Endothelial cell of umbilical vein (primary cell): ENCODE measurements at regions not wholly inside any gene's neighbourhood (a gene's known extent, or its start where the extent isn't known, plus 50 kb on each side); places are given as distances from the start of the nearest gene placed in this dataset.

Experiments used
- BruUV-seq: library from RNA; stranded (reverse); fragments of 400-500 nt; replicated peaks from 2 replicates; lab custom pipeline; 2021; lab: Mats Ljungman, UMichigan
- CTCF ChIA-PET: fragments of 300-600, 350-600 bp; sonication (Branson Sonifier 250); formaldehyde crosslinking; loops from one replicate; lab custom pipeline; 2021; ENCODE audit warnings: antibody characterized with exemption, inconsistent platforms; lab: Charles Lee
- POLR2A ChIA-PET: fragments of 300-600, 350-600 bp; sonication (Branson Sonifier 250); formaldehyde crosslinking; loops from one replicate; lab custom pipeline; 2021; ENCODE audit warnings: antibody characterized with exemption, inconsistent platforms; lab: Charles Lee
- DNase-seq: peaks from one replicate; pipeline ENCODE4 v3.0.0-alpha.2; 2011; ENCODE audit warnings: low read depth, low spot score
- FAIRE-seq: peaks from 2 replicates; lab custom pipeline; 2011; peaks lifted over from hg19 to GRCh38; lab: Jason Lieb, UNC
- H2AFZ ChIP-seq: 2 replicates; pipeline ENCODE4 v1.6.0; 2012; ENCODE audit warnings: low read depth, low read length, control low read depth, inconsistent platforms
- H3K27ac ChIP-seq: 2 replicates; pipeline ENCODE4 v1.5.1; 2011; ENCODE audit warnings: low read depth, mild to moderate bottlenecking, control low read depth, low read length, moderate library complexity; ENCODE audit not compliant: insufficient read depth
- H3K27me3 ChIP-seq, 2 experiments: 2 replicates each; pipeline versions ENCODE4 v1.6.0 to v1.6.1; 2011; ENCODE audit warnings: low read length in 2 of 2, mixed read lengths in 1 of 2; ENCODE audit not compliant: control insufficient read depth in 2 of 2, insufficient read depth in 2 of 2
- H3K36me3 ChIP-seq, 2 experiments: 2 replicates in 1 of 2; 3 replicates in 1 of 2; pipeline ENCODE4 v1.5.1; 2011; ENCODE audit warnings: low read length in 2 of 2, mild to moderate bottlenecking in 1 of 2, moderate library complexity in 1 of 2; ENCODE audit not compliant: control insufficient read depth in 2 of 2, insufficient read depth in 2 of 2; ENCODE audit errors: extremely low read depth in 1 of 2
- H3K4me1 ChIP-seq: 3 replicates; pipeline ENCODE4 v1.5.1; 2011; ENCODE audit warnings: mild to moderate bottlenecking, low read length; ENCODE audit not compliant: control insufficient read depth, insufficient read depth; ENCODE audit errors: extremely low read depth
- H3K4me2 ChIP-seq: 2 replicates; pipeline ENCODE4 v1.6.1; 2011; ENCODE audit warnings: low read length, control low read depth, mixed read lengths; ENCODE audit not compliant: insufficient read depth
- H3K4me3 ChIP-seq, 3 experiments: fragments of 200-600 bp in 1 of 3; sonication (generic), shearing (Covaris generic) in 1 of 3; replicated peaks in 1 of 3; 2 replicates each; pipeline ENCODE4 v1.5.1; 2011 to 2016; ENCODE audit warnings: control low read depth in 3 of 3, low read length in 3 of 3, mild to moderate bottlenecking in 2 of 3, inconsistent platforms in 1 of 3, low read depth in 1 of 3, moderate library complexity in 1 of 3; ENCODE audit not compliant: insufficient read depth in 1 of 3
- H3K79me2 ChIP-seq: 2 replicates; pipeline ENCODE4 v1.6.0; 2012; ENCODE audit warnings: low read length, inconsistent platforms; ENCODE audit not compliant: control insufficient read depth, insufficient read depth
- H3K9ac ChIP-seq: replicated peaks from 2 replicates; pipeline ENCODE3; 2011; ENCODE audit warnings: low read length, control low read depth; ENCODE audit not compliant: insufficient read depth; ENCODE audit errors: extremely low read depth
- H3K9me1 ChIP-seq: replicated peaks from 3 replicates; pipeline ENCODE4 v1.6.0; 2011; ENCODE audit warnings: mild to moderate bottlenecking, low read length; ENCODE audit not compliant: control insufficient read depth, insufficient read depth; ENCODE audit errors: extremely low read depth
- H3K9me3 ChIP-seq: replicated peaks from 2 replicates; pipeline ENCODE4 v1.5.1; 2012; ENCODE audit warnings: low read length, inconsistent platforms; ENCODE audit not compliant: control insufficient read depth, insufficient read depth
- H4K20me1 ChIP-seq: replicated peaks from 2 replicates; pipeline ENCODE3; 2011; ENCODE audit warnings: mild to moderate bottlenecking, low read length; ENCODE audit not compliant: control insufficient read depth, insufficient read depth; ENCODE audit errors: extremely low read depth
- EZH2 ChIP-seq: IDR thresholded peaks from 2 replicates; pipeline ENCODE4 v1.6.1; 2012; ENCODE audit warnings: borderline replicate concordance, low read depth, mild to moderate bottlenecking, moderate library complexity, low read length, inconsistent platforms; ENCODE audit not compliant: severe bottlenecking
- FOS ChIP-seq: IDR thresholded peaks from 2 replicates; pipeline ENCODE4 v1.6.1; 2011; ENCODE audit warnings: mild to moderate bottlenecking, low read length, moderate library complexity, borderline replicate concordance; ENCODE audit not compliant: insufficient read depth
- GATA2 ChIP-seq: IDR thresholded peaks from 2 replicates; pipeline ENCODE4 v1.7.0; 2011; ENCODE audit warnings: low read depth, mild to moderate bottlenecking, moderate library complexity, mixed read lengths, low read length; ENCODE audit not compliant: insufficient read length, insufficient read depth
- JUN ChIP-seq: IDR thresholded peaks from 2 replicates; pipeline ENCODE4 v1.6.1; 2011; ENCODE audit warnings: borderline replicate concordance, low read depth; ENCODE audit not compliant: insufficient read length, insufficient read depth
- MYC ChIP-seq: IDR thresholded peaks from one replicate; pipeline ENCODE4 v1.6.1; 2011; ENCODE audit warnings: mild to moderate bottlenecking, low read depth, low read length
- POLR2A ChIP-seq: IDR thresholded peaks from 2 replicates; pipeline ENCODE4 v1.6.1; 2012; ENCODE audit warnings: low read depth, mild to moderate bottlenecking, control low read depth, low read length
- POLR2AphosphoS5 ChIP-seq: IDR thresholded peaks from 2 replicates; pipeline ENCODE4 v1.6.1; 2012; ENCODE audit warnings: low read depth, mild to moderate bottlenecking, control low read depth, low read length, moderate library complexity; ENCODE audit not compliant: insufficient read depth
- dilution Hi-C: fragments of 300-500 bp; cut with MboI; formaldehyde crosslinking; loops from one replicate; pipeline ENCODE4 v1.15.0; 2019; ENCODE audit warnings: low sequenced_read_pairs; ENCODE audit not compliant: extremely low pct_ligation_motif_present
- intact Hi-C: fragments of 100-400 bp; cut with micrococcal nuclease; formaldehyde crosslinking; loops from one replicate; pipeline ENCODE4 v1.10.0; 2022
- TF ChIP-seq, protein P1 (sequence below): IDR thresholded peaks from 2 replicates; pipeline ENCODE4 v1.6.1; 2011; ENCODE audit not compliant: insufficient read depth, insufficient read length
- TF ChIP-seq, protein P2 (sequence below), 2 donors: IDR thresholded peaks; 1 replicate in 1 of 2; 2 replicates in 1 of 2; pipeline ENCODE4 v1.5.1; 2011; ENCODE audit warnings: low read length in 2 of 2, mild to moderate bottlenecking in 2 of 2, moderate library complexity in 2 of 2, control low read depth in 1 of 2, inconsistent platforms in 1 of 2, low read depth in 1 of 2; ENCODE audit not compliant: insufficient read depth in 1 of 2; ENCODE audit errors: extremely low read depth in 1 of 2

DNA sequence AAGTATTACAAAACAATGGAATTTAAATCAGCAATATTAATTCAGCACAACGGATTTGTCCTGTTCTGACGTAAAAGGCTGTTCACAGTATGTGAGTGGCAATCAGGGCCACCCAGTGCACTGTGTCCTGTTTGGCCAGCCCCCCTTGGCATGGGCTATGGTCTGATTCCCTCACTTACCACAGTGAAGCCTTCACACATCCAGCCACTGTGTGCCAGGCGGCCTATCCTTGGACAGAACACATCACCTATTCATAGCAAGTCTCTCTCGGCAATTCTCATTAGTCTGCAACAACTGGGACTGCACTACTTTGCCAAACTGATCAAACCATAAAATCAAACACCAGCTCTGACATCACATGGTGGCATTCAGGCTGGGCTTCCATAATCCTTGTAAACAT lies 221.5 kb upstream of the TSHZ3 start:
- peaks cover 2% of the 10 kb centered on the region for H3K9me3 ChIP-seq
- intact Hi-C loops, result no loop called here
- no peak overlapping the region for H3K4me3 ChIP-seq
- no peak overlapping the region for H3K9ac ChIP-seq
- no peak overlapping the region for H2AFZ ChIP-seq
- no peak overlapping the region for H3K4me2 ChIP-seq
- no peaks in the 10 kb centered on the region for H3K4me1 ChIP-seq
- dilution Hi-C loops, result no loop called here
- ChIA-PET POLR2A (no interaction called here), CTCF (interaction anchor here (0.7 kb wide), 1 partner anchor 756 kb away, joined by 4 read pairs; no protein-coding TSS in a partner anchor)
- H3K27me3 ChIP-seq, result no peaks in the 10 kb centered on the region
- H3K79me2 ChIP-seq, result no peaks in the 10 kb centered on the region
- FAIRE-seq (no peak), DNase-seq (no peak)
- TF ChIP-seq GATA2 (no peak), FOS (no peak), MYC (no peak), JUN (no peak), EZH2 (no peak), POLR2A (no peak), POLR2AphosphoS5 (no peak)
- TF ChIP-seq, protein P1, sequence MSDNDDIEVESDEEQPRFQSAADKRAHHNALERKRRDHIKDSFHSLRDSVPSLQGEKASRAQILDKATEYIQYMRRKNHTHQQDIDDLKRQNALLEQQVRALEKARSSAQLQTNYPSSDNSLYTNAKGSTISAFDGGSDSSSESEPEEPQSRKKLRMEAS, result no peak
- TF ChIP-seq, protein P2, sequence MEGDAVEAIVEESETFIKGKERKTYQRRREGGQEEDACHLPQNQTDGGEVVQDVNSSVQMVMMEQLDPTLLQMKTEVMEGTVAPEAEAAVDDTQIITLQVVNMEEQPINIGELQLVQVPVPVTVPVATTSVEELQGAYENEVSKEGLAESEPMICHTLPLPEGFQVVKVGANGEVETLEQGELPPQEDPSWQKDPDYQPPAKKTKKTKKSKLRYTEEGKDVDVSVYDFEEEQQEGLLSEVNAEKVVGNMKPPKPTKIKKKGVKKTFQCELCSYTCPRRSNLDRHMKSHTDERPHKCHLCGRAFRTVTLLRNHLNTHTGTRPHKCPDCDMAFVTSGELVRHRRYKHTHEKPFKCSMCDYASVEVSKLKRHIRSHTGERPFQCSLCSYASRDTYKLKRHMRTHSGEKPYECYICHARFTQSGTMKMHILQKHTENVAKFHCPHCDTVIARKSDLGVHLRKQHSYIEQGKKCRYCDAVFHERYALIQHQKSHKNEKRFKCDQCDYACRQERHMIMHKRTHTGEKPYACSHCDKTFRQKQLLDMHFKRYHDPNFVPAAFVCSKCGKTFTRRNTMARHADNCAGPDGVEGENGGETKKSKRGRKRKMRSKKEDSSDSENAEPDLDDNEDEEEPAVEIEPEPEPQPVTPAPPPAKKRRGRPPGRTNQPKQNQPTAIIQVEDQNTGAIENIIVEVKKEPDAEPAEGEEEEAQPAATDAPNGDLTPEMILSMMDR (IDR thresholded peaks at IDR 0.05; ENCODE audit: extremely low read depth in 1 of 2, insufficient read depth in 1 of 2, low read depth in 1 of 2, low read length in 2 of 2), result no peak
- H3K27ac ChIP-seq, result no peak overlapping the region
- no peaks in the 10 kb centered on the region for H3K9me1 ChIP-seq
- H4K20me1 ChIP-seq, result no peaks in the 10 kb centered on the region
- no peaks in the 10 kb centered on the region for H3K36me3 ChIP-seq
- no TSS peak for BruUV-seq
